ENCODE measurements at regions not wholly inside any gene's neighbourhood (a gene's known extent, or its start where the extent isn't known, plus 50 kb on each side); places are given as distances from the start of the nearest gene placed in this dataset.
A peak's percentile ranks its signal among the peaks of the same experiment; 100 is the strongest.

GRCh38 chr4:126604268-126604867, 1028.4 kb upstream of the INTU start:
- Histone ChIP-seq H3K4me1 (ENCODE audit: low read length) (no peaks in the 10 kb centered on the region), H3K9ac (ENCODE audit: low read length) (no peak overlapping the region), H3K9me3 (replicated peaks; ENCODE audit: insufficient read depth, low read length) (no peaks in the 10 kb centered on the region), H3K27me3 (replicated peaks; ENCODE audit: insufficient read depth, low read length) (no peaks in the 10 kb centered on the region), H3F3A (ENCODE audit: insufficient read depth, low read length) (no peaks in the 10 kb centered on the region), H3K79me2 (ENCODE audit: low read length) (no peaks in the 10 kb centered on the region), H3K4me3 (ENCODE audit: low read length) (no peak overlapping the region), H2AFZ (ENCODE audit: low read length) (no peak overlapping the region), H3K36me3 (replicated peaks; ENCODE audit: insufficient read depth, low read length) (no peaks in the 10 kb centered on the region), H3K27ac (ENCODE audit: low read length) (no peak overlapping the region), H4K20me1 (ENCODE audit: insufficient read depth, low read length) (no peaks in the 10 kb centered on the region), H3K4me2 (ENCODE audit: low read depth, low read length) (no peak overlapping the region), H3K9me2 (replicated peaks; ENCODE audit: insufficient read depth, low read length) (no peaks in the 10 kb centered on the region)
- TF ChIP-seq EZH2 (optimal IDR thresholded peaks at IDR 0.05; ENCODE audit: low read depth, low read length): no peak
- TF ChIP-seq CTCF (IDR thresholded peaks at IDR 0.05; ENCODE audit: low read length): peak; percentile 74
- TF ChIP-seq EZH2phosphoT487 (IDR thresholded peaks at IDR 0.05; ENCODE audit: low read length): no peak
- peak; percentile 39 for DNase-seq

- no peaks in the 10 kb centered on the region for H3K36me3 ChIP-seq (replicated peaks; ENCODE audit: insufficient read depth, low read length)
Measured at GRCh38 chr4:126610933-126611332, 1021.8 kb upstream of the INTU start.

GRCh38 chr4:126611900-126612299, 1020.9 kb upstream of the INTU start:
- DNase-seq: no peak
- Histone ChIP-seq H2AFZ (ENCODE audit: low read length) (no peak overlapping the region), H3K27ac (ENCODE audit: low read length) (no peak overlapping the region), H3K4me3 (ENCODE audit: low read length) (no peak overlapping the region), H3F3A (ENCODE audit: insufficient read depth, low read length) (no peaks in the 10 kb centered on the region), H3K9me3 (replicated peaks; ENCODE audit: insufficient read depth, low read length) (no peaks in the 10 kb centered on the region), H3K4me1 (ENCODE audit: low read length) (no peaks in the 10 kb centered on the region), H3K79me2 (ENCODE audit: low read length) (no peaks in the 10 kb centered on the region), H3K36me3 (replicated peaks; ENCODE audit: insufficient read depth, low read length) (no peaks in the 10 kb centered on the region), H4K20me1 (ENCODE audit: insufficient read depth, low read length) (no peaks in the 10 kb centered on the region), H3K4me2 (ENCODE audit: low read depth, low read length) (no peak overlapping the region), H3K9me2 (replicated peaks; ENCODE audit: insufficient read depth, low read length) (no peaks in the 10 kb centered on the region), H3K9ac (ENCODE audit: low read length) (no peak overlapping the region), H3K27me3 (replicated peaks; ENCODE audit: insufficient read depth, low read length) (no peaks in the 10 kb centered on the region)
- TF ChIP-seq CTCF (IDR thresholded peaks at IDR 0.05; ENCODE audit: low read length) (no peak), EZH2 (optimal IDR thresholded peaks at IDR 0.05; ENCODE audit: low read depth, low read length) (no peak)

More at GRCh38 chr4:126610933-126611332, 1021.8 kb upstream of the INTU start:
- Histone ChIP-seq H3K4me2 (ENCODE audit: low read depth, low read length) (no peak overlapping the region), H3F3A (ENCODE audit: insufficient read depth, low read length) (no peaks in the 10 kb centered on the region), H3K9me2 (replicated peaks; ENCODE audit: insufficient read depth, low read length) (no peaks in the 10 kb centered on the region), H3K27ac (ENCODE audit: low read length) (no peak overlapping the region), H3K9me3 (replicated peaks; ENCODE audit: insufficient read depth, low read length) (no peaks in the 10 kb centered on the region), H3K4me3 (ENCODE audit: low read length) (no peak overlapping the region), H3K79me2 (ENCODE audit: low read length) (no peaks in the 10 kb centered on the region), H2AFZ (ENCODE audit: low read length) (no peak overlapping the region), H4K20me1 (ENCODE audit: insufficient read depth, low read length) (no peaks in the 10 kb centered on the region), H3K4me1 (ENCODE audit: low read length) (no peaks in the 10 kb centered on the region), H3K9ac (ENCODE audit: low read length) (no peak overlapping the region), H3K27me3 (replicated peaks; ENCODE audit: insufficient read depth, low read length) (no peaks in the 10 kb centered on the region)
- TF ChIP-seq EZH2phosphoT487 (IDR thresholded peaks at IDR 0.05; ENCODE audit: low read length) (no peak), EZH2 (optimal IDR thresholded peaks at IDR 0.05; ENCODE audit: low read depth, low read length) (no peak), CTCF (IDR thresholded peaks at IDR 0.05; ENCODE audit: low read length) (no peak)
- DNase-seq: no peak
